H1 (cell line): ENCODE measurements at regions not wholly inside any gene's neighbourhood (a gene's known extent, or its start where the extent isn't known, plus 50 kb on each side); places are given as distances from the start of the nearest gene placed in this dataset.

Experiments
- CTCF ChIA-PET: fragments of 300-600 bp; sonication (Branson Sonifier 250); formaldehyde crosslinking; loops from one replicate; lab custom pipeline; 2021; ENCODE audit not compliant: partially characterized antibody; lab: Charles Lee
- POLR2A ChIA-PET: fragments of 300-600 bp; sonication (Branson Sonifier 250); formaldehyde crosslinking; loops from one replicate; lab custom pipeline; 2021; ENCODE audit warnings: inconsistent platforms; ENCODE audit not compliant: partially characterized antibody; lab: Charles Lee
- DNase-seq, 2 experiments: peaks; one replicate each; pipeline versions ENCODE4 v3.0.0 to v3.0.0-alpha.2; 2010 to 2022; ENCODE audit warnings: low spot score in 2 of 2, low read depth in 1 of 2, mixed read lengths in 1 of 2
- FAIRE-seq: peaks from 2 replicates; lab custom pipeline; 2011; peaks lifted over from hg19 to GRCh38; lab: Jason Lieb, UNC
- H2AFZ ChIP-seq: 2 replicates; pipeline ENCODE4 v1.8.1; 2012; ENCODE audit warnings: low read length, inconsistent platforms
- H2AK5ac ChIP-seq: 2 replicates; pipeline ENCODE4 v1.6.1; 2013; ENCODE audit warnings: low read depth, low read length
- H2BK120ac ChIP-seq: replicated peaks from 2 replicates; pipeline ENCODE3; 2013; ENCODE audit warnings: low read depth, low read length, inconsistent platforms
- H2BK12ac ChIP-seq: 2 replicates; pipeline ENCODE4 v1.6.1; 2013; ENCODE audit warnings: low read depth, low read length
- H2BK15ac ChIP-seq: 2 replicates; pipeline ENCODE4 v1.6.1; 2013; ENCODE audit warnings: low read length
- H2BK20ac ChIP-seq: 2 replicates; pipeline ENCODE4 v1.6.1; 2013; ENCODE audit warnings: low read length
- H2BK5ac ChIP-seq: 2 replicates; pipeline ENCODE4 v1.6.1; 2013; ENCODE audit warnings: low read depth, low read length
- H3K14ac ChIP-seq: 2 replicates; pipeline ENCODE4 v1.6.1; 2013; ENCODE audit warnings: inconsistent platforms; ENCODE audit not compliant: insufficient read length
- H3K18ac ChIP-seq: 2 replicates; pipeline ENCODE4 v1.6.1; 2013; ENCODE audit warnings: low read length; ENCODE audit errors: extremely low read depth
- H3K23ac ChIP-seq: 2 replicates; pipeline ENCODE4 v1.6.1; 2013; ENCODE audit warnings: inconsistent platforms; ENCODE audit not compliant: insufficient read length
- H3K23me2 ChIP-seq: 2 replicates; pipeline ENCODE4 v1.6.1; 2013; ENCODE audit warnings: low read depth, low read length
- H3K27ac ChIP-seq: 2 replicates; pipeline ENCODE4 v1.6.1; 2011; ENCODE audit warnings: low read depth, low read length, inconsistent platforms
- H3K27me3 ChIP-seq, 4 experiments: replicated peaks in 1 of 4; 1 replicate in 1 of 4; 2 replicates in 3 of 4; pipeline versions ENCODE4 v1.6.1 to v1.8.1; 2011 to 2013; ENCODE audit warnings: low read length in 3 of 4, mild to moderate bottlenecking in 3 of 4, inconsistent platforms in 2 of 4, mixed read lengths in 2 of 4, moderate library complexity in 1 of 4; ENCODE audit not compliant: control insufficient read depth in 3 of 4, insufficient read depth in 3 of 4; ENCODE audit errors: extremely low read depth in 1 of 4
- H3K36me3 ChIP-seq, 4 experiments: 2 replicates each; pipeline versions ENCODE4 v1.6.1 to v1.8.1; 2011 to 2013; ENCODE audit warnings: mild to moderate bottlenecking in 4 of 4, low read length in 3 of 4, moderate library complexity in 2 of 4, control low read depth in 1 of 4, inconsistent platforms in 1 of 4; ENCODE audit not compliant: insufficient read depth in 4 of 4, control insufficient read depth in 2 of 4
- H3K4ac ChIP-seq: replicated peaks from 2 replicates; pipeline ENCODE3; 2013; ENCODE audit warnings: low read length, low read depth, mixed read lengths, inconsistent platforms; ENCODE audit not compliant: insufficient read length
- H3K4me1 ChIP-seq, 4 experiments: replicated peaks in 1 of 4; 1 replicate in 1 of 4; 2 replicates in 3 of 4; pipeline versions ENCODE4 v1.6.1 to v1.8.1; 2011 to 2013; ENCODE audit warnings: low read length in 3 of 4, inconsistent platforms in 2 of 4, mixed read lengths in 1 of 4; ENCODE audit not compliant: insufficient read depth in 4 of 4, control insufficient read depth in 3 of 4
- H3K4me2 ChIP-seq, 2 experiments: 2 replicates each; pipeline versions ENCODE4 v1.6.1 to v1.8.1; 2011 to 2013; ENCODE audit warnings: low read depth in 2 of 2, low read length in 2 of 2, control low read depth in 1 of 2, inconsistent platforms in 1 of 2, mild to moderate bottlenecking in 1 of 2; ENCODE audit not compliant: insufficient read depth in 1 of 2
- H3K4me3 ChIP-seq, 4 experiments: fragments of 200-600, 300-600 bp in 1 of 4; sonication (generic), shearing (Covaris generic), sonication (Bioruptor Twin) in 1 of 4; 2 replicates each; pipeline versions ENCODE4 v1.5.1 to v1.8.1; 2011 to 2016; ENCODE audit warnings: low read length in 4 of 4, low read depth in 3 of 4, control low read depth in 2 of 4, inconsistent platforms in 2 of 4, mild to moderate bottlenecking in 2 of 4, mixed read lengths in 1 of 4, moderate library complexity in 1 of 4; ENCODE audit not compliant: insufficient read depth in 2 of 4; ENCODE audit errors: extremely low read depth in 1 of 4
- H3K56ac ChIP-seq: replicated peaks from 2 replicates; pipeline ENCODE3; 2013; ENCODE audit warnings: low read depth, mild to moderate bottlenecking, mixed read lengths, low read length, inconsistent platforms; ENCODE audit not compliant: insufficient read length
- H3K79me1 ChIP-seq: 2 replicates; pipeline ENCODE4 v1.6.1; 2013; ENCODE audit warnings: low read depth, low read length, control low read depth
- H3K79me2 ChIP-seq, 2 experiments: 2 replicates each; pipeline versions ENCODE4 v1.6.1 to v1.8.1; 2012 to 2013; ENCODE audit warnings: low read length in 2 of 2, mild to moderate bottlenecking in 2 of 2, inconsistent platforms in 1 of 2; ENCODE audit not compliant: insufficient read depth in 2 of 2, control insufficient read depth in 1 of 2
- H3K9ac ChIP-seq, 4 experiments: replicated peaks in 1 of 4; 1 replicate in 1 of 4; 2 replicates in 3 of 4; pipeline versions ENCODE4 v1.6.1 to v1.8.1; 2011 to 2013; ENCODE audit warnings: low read depth in 3 of 4, low read length in 3 of 4, control low read depth in 2 of 4, mild to moderate bottlenecking in 2 of 4, moderate library complexity in 2 of 4, inconsistent platforms in 1 of 4; ENCODE audit errors: extremely low read depth in 1 of 4
- H3K9me3 ChIP-seq, 2 experiments: 2 replicates each; pipeline versions ENCODE4 v1.6.1 to v1.8.1; 2012 to 2013; ENCODE audit warnings: mild to moderate bottlenecking in 2 of 2, moderate library complexity in 2 of 2, control low read depth in 1 of 2, inconsistent platforms in 1 of 2, low read depth in 1 of 2, low read length in 1 of 2, mixed read lengths in 1 of 2; ENCODE audit not compliant: insufficient read depth in 2 of 2
- H4K20me1 ChIP-seq, 2 experiments: replicated peaks in 1 of 2; 2 replicates each; pipeline versions ENCODE3 to v1.8.1; 2011 to 2013; ENCODE audit warnings: inconsistent platforms in 2 of 2, low read length in 2 of 2, mild to moderate bottlenecking in 1 of 2; ENCODE audit not compliant: insufficient read depth in 2 of 2, control insufficient read depth in 1 of 2
- H4K5ac ChIP-seq: 2 replicates; pipeline ENCODE4 v1.6.1; 2013; ENCODE audit warnings: low read length, low read depth, mixed read lengths, inconsistent platforms; ENCODE audit not compliant: insufficient read length
- H4K8ac ChIP-seq: 2 replicates; pipeline ENCODE4 v1.8.0; 2013; ENCODE audit warnings: mild to moderate bottlenecking, moderate library complexity, low read length, inconsistent platforms; ENCODE audit not compliant: insufficient read depth; ENCODE audit errors: extremely low read depth
- H4K91ac ChIP-seq: replicated peaks from 2 replicates; pipeline ENCODE3; 2013; ENCODE audit warnings: low read length, mixed read lengths, inconsistent platforms; ENCODE audit not compliant: insufficient read length
- BRCA1 ChIP-seq: IDR thresholded peaks from 2 replicates; pipeline ENCODE4 v1.6.1; 2012; ENCODE audit warnings: low read depth, low read length, improper control_type of control experiment
- CHD2 ChIP-seq: IDR thresholded peaks from 2 replicates; pipeline ENCODE4 v1.6.1; 2012; ENCODE audit warnings: low read length, improper control_type of control experiment
- CREB1 ChIP-seq: IDR thresholded peaks from 2 replicates; pipeline ENCODE4 v1.6.1; 2012; ENCODE audit warnings: inconsistent platforms
- FOSL1 ChIP-seq: IDR thresholded peaks from 2 replicates; pipeline ENCODE4 v1.6.1; 2011; ENCODE audit warnings: mild to moderate bottlenecking, low read depth, low read length, moderate library complexity; ENCODE audit not compliant: insufficient read depth
- GABPA ChIP-seq: IDR thresholded peaks from 2 replicates; pipeline ENCODE4 v1.6.1; 2011; ENCODE audit warnings: mild to moderate bottlenecking, low read length, moderate library complexity, borderline replicate concordance; ENCODE audit not compliant: insufficient read depth
- KDM1A ChIP-seq: fragments of 200-600, 300-600 bp; sonication (generic); IDR thresholded peaks from 2 replicates; pipeline ENCODE4 v1.7.1; 2016; ENCODE audit warnings: mild to moderate bottlenecking, low read length, borderline replicate concordance
- KDM5A ChIP-seq: fragments of 200-600 bp; IDR thresholded peaks from 2 replicates; pipeline ENCODE4 v1.7.1; 2012; ENCODE audit warnings: mild to moderate bottlenecking, low read length, inconsistent platforms, mixed read lengths
- POU5F1 ChIP-seq: IDR thresholded peaks from 2 replicates; pipeline ENCODE4 v1.6.1; 2011; ENCODE audit warnings: low read depth, mild to moderate bottlenecking, low read length, moderate library complexity
- RAD21 ChIP-seq, 2 experiments: IDR thresholded peaks in 1 of 2; conservative IDR thresholded peaks in 1 of 2; 2 replicates each; pipeline ENCODE4 v1.6.1; 2011; ENCODE audit warnings: low read depth in 2 of 2, low read length in 2 of 2, improper control_type of control experiment in 1 of 2, inconsistent platforms in 1 of 2, mild to moderate bottlenecking in 1 of 2, moderate library complexity in 1 of 2
- RXRA ChIP-seq: IDR thresholded peaks from 2 replicates; pipeline ENCODE4 v1.6.1; 2011; ENCODE audit warnings: low read depth, mild to moderate bottlenecking, low read length, moderate library complexity; ENCODE audit not compliant: insufficient read depth
- SIN3A ChIP-seq, 2 experiments: IDR thresholded peaks in 1 of 2; conservative IDR thresholded peaks in 1 of 2; 2 replicates each; pipeline ENCODE4 v1.6.1; 2011 to 2012; ENCODE audit warnings: low read length in 2 of 2, improper control_type of control experiment in 1 of 2, low read depth in 1 of 2, mild to moderate bottlenecking in 1 of 2
- SP4 ChIP-seq: IDR thresholded peaks from 2 replicates; pipeline ENCODE4 v1.6.1; 2012; ENCODE audit warnings: low read length, inconsistent platforms
- YY1 ChIP-seq: IDR thresholded peaks from 2 replicates; pipeline ENCODE4 v1.6.1; 2011; ENCODE audit warnings: low read depth, mild to moderate bottlenecking, low read length
- ZNF274 ChIP-seq: IDR thresholded peaks from 2 replicates; pipeline ENCODE4 v1.7.0; 2012; ENCODE audit warnings: low read length, borderline replicate concordance; ENCODE audit errors: extremely low read depth
- WGBS, 2 experiments: shearing (Covaris generic) in 1 of 2; methylation state at CpG; one replicate each; pipeline versions ENCODE4 v1.1.6 to v1.1.7; 2013 to 2015; ENCODE audit warnings: low lambda C conversion rate in 2 of 2, mixed read lengths in 2 of 2, inconsistent platforms in 1 of 2, low coverage in 1 of 2, missing lambda C conversion rate in 1 of 2; ENCODE audit not compliant: insufficient replicate concordance in 2 of 2, insufficient coverage in 1 of 2, insufficient read length in 1 of 2; ENCODE audit errors: extremely low coverage in 1 of 2, missing lambda C conversion rate in 1 of 2; 5-methylcytosine and 5-hydroxymethylcytosine counted together

GRCh38 chr3:163196815-163197374 lies 1700.3 kb downstream of the OTOL1 start:
- H4K5ac ChIP-seq = no peak overlapping the region
- DNase-seq = no peak
- no peak overlapping the region for H3K4me3 ChIP-seq
- no peak overlapping the region for H2BK120ac ChIP-seq
- no peak overlapping the region for H3K4me2 ChIP-seq
- no peaks in the 10 kb centered on the region for H3K79me1 ChIP-seq
- H3K4ac ChIP-seq = no peak overlapping the region
- H4K91ac ChIP-seq = no peak overlapping the region
- H3K9ac ChIP-seq = no peak overlapping the region
- no peak overlapping the region for H2BK5ac ChIP-seq
- WGBS, 2 experiments = 87% methylated on average over 2 of the region's 2 CpGs; no CpG with 5 or more reads in 1 of the 2 experiments
- H3K56ac ChIP-seq = no peak overlapping the region
- H3K18ac ChIP-seq = no peak overlapping the region
- no peak overlapping the region for H2AK5ac ChIP-seq
- H3K36me3 ChIP-seq = no peaks in the 10 kb centered on the region
- H2AFZ ChIP-seq = no peak overlapping the region
- no peak overlapping the region for H2BK12ac ChIP-seq
- H3K23ac ChIP-seq = no peak overlapping the region
- no peaks in the 10 kb centered on the region for H4K20me1 ChIP-seq
- no peaks in the 10 kb centered on the region for H3K79me2 ChIP-seq
- POLR2A ChIA-PET = no interaction called here
- CTCF ChIA-PET = no interaction called here
- no peak overlapping the region for H2BK20ac ChIP-seq
- no peak for FAIRE-seq
- no peak overlapping the region for H2BK15ac ChIP-seq
- H3K23me2 ChIP-seq = no peaks in the 10 kb centered on the region
- no peak overlapping the region for H3K14ac ChIP-seq
- no peaks in the 10 kb centered on the region for H3K9me3 ChIP-seq
- no peaks in the 10 kb centered on the region for H3K27me3 ChIP-seq
- H3K4me1 ChIP-seq = no peaks in the 10 kb centered on the region
- no peak overlapping the region for H4K8ac ChIP-seq
- no peak overlapping the region for H3K27ac ChIP-seq
- no peak for TF ChIP-seq CREB1
- TF ChIP-seq KDM1A = no peak
- no peak for TF ChIP-seq POU5F1
- TF ChIP-seq RXRA = no peak
- TF ChIP-seq RAD21 (IDR thresholded peaks at IDR 0.05 in 1 of 2, conservative IDR thresholded peaks at IDR 0.05 in 1 of 2; ENCODE audit: low read depth in 2 of 2, low read length in 2 of 2) = no peak
- no peak for TF ChIP-seq SIN3A (conservative IDR thresholded peaks at IDR 0.05 in 1 of 2, IDR thresholded peaks at IDR 0.05 in 1 of 2; ENCODE audit: low read depth in 1 of 2, low read length in 2 of 2)
- no peak for TF ChIP-seq GABPA
- TF ChIP-seq ZNF274 = no peak
- TF ChIP-seq CHD2 = no peak
- TF ChIP-seq FOSL1 = no peak
- no peak for TF ChIP-seq BRCA1
- TF ChIP-seq YY1 = no peak
- no peak for TF ChIP-seq SP4
- no peak for TF ChIP-seq KDM5A
